Keratinocyte (primary cell): ENCODE measurements at regions not wholly inside any gene's neighbourhood (a gene's known extent, or its start where the extent isn't known, plus 50 kb on each side); places are given as distances from the start of the nearest gene placed in this dataset.

Experiments
- EZH2 ChIP-seq: IDR thresholded peaks from one replicate; pipeline ENCODE4 v1.6.1; 2012; ENCODE audit warnings: inconsistent platforms, mild to moderate bottlenecking, low read length, moderate library complexity
- TF ChIP-seq, protein P1 (sequence below), 3 experiments: IDR thresholded peaks in 1 of 3; conservative IDR thresholded peaks in 1 of 3; optimal IDR thresholded peaks in 1 of 3; 2 replicates in 2 of 3; 3 replicates in 1 of 3; pipeline versions ENCODE3 to v1.5.1; 2011; ENCODE audit warnings: low read length in 3 of 3, mild to moderate bottlenecking in 3 of 3, moderate library complexity in 2 of 3, control low read depth in 1 of 3, inconsistent platforms in 1 of 3; ENCODE audit not compliant: insufficient read depth in 2 of 3; ENCODE audit errors: extremely low read depth in 1 of 3

DNA sequence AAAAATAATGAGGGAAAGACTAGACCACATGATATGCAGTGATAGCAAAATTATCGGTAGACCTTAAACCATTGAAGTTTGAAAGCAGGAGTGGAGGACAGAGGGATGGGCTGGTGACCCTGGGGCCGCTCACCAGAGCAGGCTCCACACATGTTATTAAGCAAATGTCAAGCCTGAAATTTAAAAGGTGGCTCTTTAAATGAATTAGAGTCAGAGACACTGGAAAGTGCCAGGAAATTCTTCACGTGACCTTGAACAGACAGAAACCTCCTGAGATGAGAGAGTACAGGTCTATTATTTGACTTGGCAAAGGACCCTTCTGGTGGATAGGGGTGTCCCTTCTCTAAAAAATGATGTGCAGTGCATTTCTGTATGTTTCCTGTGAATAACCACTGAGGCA, 111.0 kb upstream of the CPEB4 start:
- TF ChIP-seq, protein P1, sequence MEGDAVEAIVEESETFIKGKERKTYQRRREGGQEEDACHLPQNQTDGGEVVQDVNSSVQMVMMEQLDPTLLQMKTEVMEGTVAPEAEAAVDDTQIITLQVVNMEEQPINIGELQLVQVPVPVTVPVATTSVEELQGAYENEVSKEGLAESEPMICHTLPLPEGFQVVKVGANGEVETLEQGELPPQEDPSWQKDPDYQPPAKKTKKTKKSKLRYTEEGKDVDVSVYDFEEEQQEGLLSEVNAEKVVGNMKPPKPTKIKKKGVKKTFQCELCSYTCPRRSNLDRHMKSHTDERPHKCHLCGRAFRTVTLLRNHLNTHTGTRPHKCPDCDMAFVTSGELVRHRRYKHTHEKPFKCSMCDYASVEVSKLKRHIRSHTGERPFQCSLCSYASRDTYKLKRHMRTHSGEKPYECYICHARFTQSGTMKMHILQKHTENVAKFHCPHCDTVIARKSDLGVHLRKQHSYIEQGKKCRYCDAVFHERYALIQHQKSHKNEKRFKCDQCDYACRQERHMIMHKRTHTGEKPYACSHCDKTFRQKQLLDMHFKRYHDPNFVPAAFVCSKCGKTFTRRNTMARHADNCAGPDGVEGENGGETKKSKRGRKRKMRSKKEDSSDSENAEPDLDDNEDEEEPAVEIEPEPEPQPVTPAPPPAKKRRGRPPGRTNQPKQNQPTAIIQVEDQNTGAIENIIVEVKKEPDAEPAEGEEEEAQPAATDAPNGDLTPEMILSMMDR (optimal IDR thresholded peaks at IDR 0.05 in 1 of 3, IDR thresholded peaks at IDR 0.05 in 1 of 3, conservative IDR thresholded peaks at IDR 0.05 in 1 of 3; ENCODE audit: extremely low read depth in 1 of 3, insufficient read depth in 2 of 3, low read length in 3 of 3) = no peak
- TF ChIP-seq EZH2 = no peak
